ENCODE measurements at regions not wholly inside any gene's neighbourhood (a gene's known extent, or its start where the extent isn't known, plus 50 kb on each side); places are given as distances from the start of the nearest gene placed in this dataset.
"Not testable (repeated sequence)": the region's sequence is repeated elsewhere in the genome, so short reads cannot be mapped to it uniquely, and the experiment has no call there.

GRCh38 chr1:103469801-103470200 is 55.7 kb upstream of the RNPC3 start:
- Mint-ChIP-seq H3K4me3 (no peak overlapping the region), H3K4me1 (no peaks in the 10 kb centered on the region), H3K9me3 (no peaks in the 10 kb centered on the region), H3K36me3 (ENCODE audit: low read depth) (no peaks in the 10 kb centered on the region), H3K27me3 (no peaks in the 10 kb centered on the region), H3K27ac (no peak overlapping the region)
- CTCF ChIA-PET = interaction anchor here (1.0 kb wide), 1 partner anchor 9 kb away, joined by 3 read pairs; no protein-coding TSS in a partner anchor
- DNase-seq = no peak
- POLR2A ChIA-PET = no interaction called here

GRCh38 chr1:103467100-103467499 is 58.4 kb upstream of the RNPC3 start:
- H3K9me3 Mint-ChIP-seq = no peaks in the 10 kb centered on the region
- no peak overlapping the region for H3K4me3 Mint-ChIP-seq
- no peaks in the 10 kb centered on the region for H3K27me3 Mint-ChIP-seq
- H3K27ac Mint-ChIP-seq = no peak overlapping the region
- CTCF ChIA-PET = no interaction called here
- POLR2A ChIA-PET = no interaction called here
- H3K36me3 Mint-ChIP-seq (ENCODE audit: low read depth) = no peaks in the 10 kb centered on the region
- no peaks in the 10 kb centered on the region for H3K4me1 Mint-ChIP-seq
- DNase-seq = no peak

GRCh38 chr1:103461161-103462105 is 64.1 kb upstream of the RNPC3 start:
- POLR2A ChIA-PET = no interaction called here
- no peak overlapping the region for H3K4me3 Mint-ChIP-seq

GRCh38 chr1:103460511-103460910 is 65.0 kb upstream of the RNPC3 start:
- H3K27ac Mint-ChIP-seq = no peak overlapping the region
- no peaks in the 10 kb centered on the region for H3K27me3 Mint-ChIP-seq
- no peaks in the 10 kb centered on the region for H3K4me1 Mint-ChIP-seq
- CTCF ChIA-PET = interaction anchor here (1.0 to 1.8 kb wide), 4 partner anchors 9 to 211 kb away, joined by 3 to 6 read pairs (median 3); no protein-coding TSS in a partner anchor
- POLR2A ChIA-PET = no interaction called here
- H3K4me3 Mint-ChIP-seq = no peak overlapping the region
- no peaks in the 10 kb centered on the region for H3K9me3 Mint-ChIP-seq
- no peak for DNase-seq
- H3K36me3 Mint-ChIP-seq (ENCODE audit: low read depth) = no peaks in the 10 kb centered on the region

More at GRCh38 chr1:103461161-103462105, 64.1 kb upstream of the RNPC3 start:
- CTCF ChIA-PET = interaction anchor here (1.0 to 1.8 kb wide), 8 partner anchors 9 to 1941 kb away, joined by 3 to 9 read pairs (median 3); no protein-coding TSS in a partner anchor
- Mint-ChIP-seq H3K36me3 (ENCODE audit: low read depth) (no peaks in the 10 kb centered on the region), H3K9me3 (no peaks in the 10 kb centered on the region), H3K27ac (no peak overlapping the region), H3K27me3 (no peaks in the 10 kb centered on the region), H3K4me1 (no peaks in the 10 kb centered on the region)
- no peak for DNase-seq

GRCh38 chr1:103459346-103459745 is 66.2 kb upstream of the RNPC3 start:
- H3K27me3 Mint-ChIP-seq = no peaks in the 10 kb centered on the region
- no peak overlapping the region for H3K4me3 Mint-ChIP-seq
- ChIA-PET CTCF (no interaction called here), POLR2A (no interaction called here)
- DNase-seq = no peak
- H3K36me3 Mint-ChIP-seq (ENCODE audit: low read depth) = no peaks in the 10 kb centered on the region
- H3K4me1 Mint-ChIP-seq = no peaks in the 10 kb centered on the region
- no peak overlapping the region for H3K27ac Mint-ChIP-seq
- no peaks in the 10 kb centered on the region for H3K9me3 Mint-ChIP-seq

- H3K27me3 Mint-ChIP-seq = no peaks in the 10 kb centered on the region
- H3K9me3 Mint-ChIP-seq = no peaks in the 10 kb centered on the region
- no peaks in the 10 kb centered on the region for H3K4me1 Mint-ChIP-seq
- no peaks in the 10 kb centered on the region for H3K36me3 Mint-ChIP-seq (ENCODE audit: low read depth)
- CTCF ChIA-PET = no interaction called here
- DNase-seq = no peak
- no peak overlapping the region for H3K27ac Mint-ChIP-seq
- no peak overlapping the region for H3K4me3 Mint-ChIP-seq
- POLR2A ChIA-PET = no interaction called here
These were observed 67.5 kb upstream of the RNPC3 start for GRCh38 chr1:103457886-103458455.

GRCh38 chr1:103448560-103448959 is 76.9 kb upstream of the RNPC3 start:
- no peak for DNase-seq
- Mint-ChIP-seq H3K27ac (no peak overlapping the region), H3K36me3 (ENCODE audit: low read depth) (no peaks in the 10 kb centered on the region), H3K4me1 (no peaks in the 10 kb centered on the region), H3K4me3 (no peak overlapping the region), H3K9me3 (no peaks in the 10 kb centered on the region), H3K27me3 (no peaks in the 10 kb centered on the region)
- CTCF ChIA-PET = interaction anchor here (3.0 kb wide), 1 partner anchor 13 kb away, joined by 9 read pairs; no protein-coding TSS in a partner anchor
- POLR2A ChIA-PET = no interaction called here

- Mint-ChIP-seq H3K36me3 (ENCODE audit: low read depth) (no peaks in the 10 kb centered on the region), H3K27ac (no peak overlapping the region), H3K27me3 (no peaks in the 10 kb centered on the region), H3K4me1 (no peaks in the 10 kb centered on the region), H3K9me3 (no peaks in the 10 kb centered on the region), H3K4me3 (no peak overlapping the region)
- no peak for DNase-seq
- CTCF ChIA-PET = interaction anchor here (3.0 kb wide), 1 partner anchor 14 kb away, joined by 9 read pairs; no protein-coding TSS in a partner anchor
- POLR2A ChIA-PET = no interaction called here
These were observed 78.0 kb upstream of the RNPC3 start for GRCh38 chr1:103447471-103447870.

GRCh38 chr1:103441342-103441741 is 84.2 kb upstream of the RNPC3 start:
- ChIA-PET CTCF (no interaction called here), POLR2A (no interaction called here)
- H3K4me1 Mint-ChIP-seq = no peaks in the 10 kb centered on the region
- no peak overlapping the region for H3K4me3 Mint-ChIP-seq
- no peaks in the 10 kb centered on the region for H3K27me3 Mint-ChIP-seq
- H3K27ac Mint-ChIP-seq = no peak overlapping the region
- DNase-seq = no peak
- no peaks in the 10 kb centered on the region for H3K9me3 Mint-ChIP-seq
- no peaks in the 10 kb centered on the region for H3K36me3 Mint-ChIP-seq (ENCODE audit: low read depth)

- H3K4me3 Mint-ChIP-seq; POLR2A ChIA-PET; H3K9me3 Mint-ChIP-seq; H3K27ac Mint-ChIP-seq; H3K4me1 Mint-ChIP-seq; CTCF ChIA-PET; H3K27me3 Mint-ChIP-seq; H3K36me3 Mint-ChIP-seq (ENCODE audit: low read depth); DNase-seq: not testable (repeated sequence)
These were observed 88.9 kb upstream of the RNPC3 start for GRCh38 chr1:103436568-103437100.

- Mint-ChIP-seq H3K4me1 (no peaks in the 10 kb centered on the region), H3K27ac (no peak overlapping the region), H3K4me3 (no peak overlapping the region), H3K27me3 (no peaks in the 10 kb centered on the region), H3K36me3 (ENCODE audit: low read depth) (no peaks in the 10 kb centered on the region), H3K9me3 (no peaks in the 10 kb centered on the region)
- CTCF ChIA-PET = no interaction called here
- no peak for DNase-seq
- POLR2A ChIA-PET = no interaction called here
These were observed 90.1 kb upstream of the RNPC3 start for GRCh38 chr1:103435443-103435842.

GRCh38 chr1:103424650-103425049 is 100.8 kb upstream of the RNPC3 start:
- Mint-ChIP-seq H3K36me3 (ENCODE audit: low read depth) (no peaks in the 10 kb centered on the region), H3K27ac (no peak overlapping the region), H3K4me1 (no peaks in the 10 kb centered on the region), H3K9me3 (no peaks in the 10 kb centered on the region), H3K27me3 (no peaks in the 10 kb centered on the region), H3K4me3 (no peak overlapping the region)
- DNase-seq = no peak
- ChIA-PET CTCF (no interaction called here), POLR2A (no interaction called here)

- Mint-ChIP-seq H3K27me3 (no peaks in the 10 kb centered on the region), H3K4me1 (no peaks in the 10 kb centered on the region), H3K36me3 (ENCODE audit: low read depth) (no peaks in the 10 kb centered on the region), H3K27ac (no peak overlapping the region), H3K9me3 (no peaks in the 10 kb centered on the region), H3K4me3 (no peak overlapping the region)
- ChIA-PET CTCF (no interaction called here), POLR2A (no interaction called here)
- DNase-seq = no peak
These were observed 108.7 kb upstream of the RNPC3 start for GRCh38 chr1:103416681-103417286.

Measured in activated CD4-positive, alpha-beta memory T cell treated with anti-CD3 and anti-CD28 coated beads, Interleukin-2, amount 10 ng/mL, durations not matched to agents 7 days and 5 days (primary cell).